Keratinocyte (primary cell): ENCODE measurements at regions not wholly inside any gene's neighbourhood (a gene's known extent, or its start where the extent isn't known, plus 50 kb on each side); places are given as distances from the start of the nearest gene placed in this dataset.

Source experiments
- DNase-seq: peaks from one replicate; pipeline ENCODE4 v3.0.0-alpha.2; 2011; ENCODE audit warnings: low read depth, missing footprints, low spot score
- FAIRE-seq: peaks from 2 replicates; lab custom pipeline; 2011; peaks lifted over from hg19 to GRCh38; lab: Jason Lieb, UNC
- H2AFZ ChIP-seq: 2 replicates; pipeline ENCODE4 v1.6.0; 2012; ENCODE audit warnings: low read length, control low read depth, inconsistent platforms; ENCODE audit not compliant: control insufficient read depth
- H3K27ac ChIP-seq: 2 replicates; pipeline ENCODE4 v1.5.1; 2011; ENCODE audit warnings: low read length; ENCODE audit not compliant: control insufficient read depth, insufficient read depth
- H3K27me3 ChIP-seq: 3 replicates; pipeline ENCODE4 v1.6.0; 2011; ENCODE audit warnings: low read length; ENCODE audit not compliant: control insufficient read depth, insufficient read depth; ENCODE audit errors: extremely low read depth
- H3K36me3 ChIP-seq, 2 experiments: 2 replicates in 1 of 2; 3 replicates in 1 of 2; pipeline ENCODE4 v1.5.1; 2011; ENCODE audit warnings: low read length in 2 of 2, mild to moderate bottlenecking in 1 of 2; ENCODE audit not compliant: control insufficient read depth in 2 of 2, insufficient read depth in 2 of 2; ENCODE audit errors: extremely low read depth in 1 of 2
- H3K4me1 ChIP-seq: 3 replicates; pipeline ENCODE4 v1.5.1; 2011; ENCODE audit warnings: low read length; ENCODE audit not compliant: control insufficient read depth, insufficient read depth; ENCODE audit errors: extremely low read depth
- H3K4me2 ChIP-seq: 3 replicates; pipeline ENCODE4 v1.6.0; 2011; ENCODE audit warnings: low read depth, low read length; ENCODE audit not compliant: control insufficient read depth, insufficient read depth; ENCODE audit errors: extremely low read depth
- H3K4me3 ChIP-seq, 3 experiments: fragments of 200-600 bp in 1 of 3; sonication (generic) in 1 of 3; 2 replicates in 2 of 3; 3 replicates in 1 of 3; pipeline ENCODE4 v1.5.1; 2011 to 2016; ENCODE audit warnings: low read length in 3 of 3, mild to moderate bottlenecking in 3 of 3, control low read depth in 2 of 3, inconsistent platforms in 1 of 3, low read depth in 1 of 3, mixed read lengths in 1 of 3, mixed run types in 1 of 3, moderate library complexity in 1 of 3; ENCODE audit not compliant: control insufficient read depth in 2 of 3, insufficient read depth in 2 of 3; ENCODE audit errors: extremely low read depth in 1 of 3
- H3K79me2 ChIP-seq: 2 replicates; pipeline ENCODE4 v1.6.0; 2012; ENCODE audit warnings: low read length; ENCODE audit not compliant: control insufficient read depth, insufficient read depth
- H3K9ac ChIP-seq: 3 replicates; pipeline ENCODE4 v1.6.0; 2011; ENCODE audit warnings: low read length; ENCODE audit not compliant: control insufficient read depth, insufficient read depth; ENCODE audit errors: extremely low read depth
- H3K9me1 ChIP-seq: 3 replicates; pipeline ENCODE4 v1.6.0; 2011; ENCODE audit warnings: low read length; ENCODE audit not compliant: control insufficient read depth, insufficient read depth; ENCODE audit errors: extremely low read depth
- H3K9me3 ChIP-seq: 2 replicates; pipeline ENCODE4 v1.5.1; 2012; ENCODE audit warnings: low read depth, low read length; ENCODE audit not compliant: control insufficient read depth
- H4K20me1 ChIP-seq: 3 replicates; pipeline ENCODE4 v1.6.0; 2011; ENCODE audit warnings: low read length; ENCODE audit not compliant: control insufficient read depth, insufficient read depth; ENCODE audit errors: extremely low read depth
- EZH2 ChIP-seq: IDR thresholded peaks from one replicate; pipeline ENCODE4 v1.6.1; 2012; ENCODE audit warnings: inconsistent platforms, mild to moderate bottlenecking, low read length, moderate library complexity
- dilution Hi-C: fragments of 300-500 bp; cut with MboI; formaldehyde crosslinking; loops from one replicate; pipeline ENCODE4 v1.7.0; 2020; ENCODE audit warnings: low sequenced_read_pairs; ENCODE audit not compliant: extremely low pct_ligation_motif_present
- TF ChIP-seq, protein P1 (sequence below), 3 experiments: IDR thresholded peaks in 1 of 3; conservative IDR thresholded peaks in 1 of 3; optimal IDR thresholded peaks in 1 of 3; 2 replicates in 2 of 3; 3 replicates in 1 of 3; pipeline versions ENCODE3 to v1.5.1; 2011; ENCODE audit warnings: low read length in 3 of 3, mild to moderate bottlenecking in 3 of 3, moderate library complexity in 2 of 3, control low read depth in 1 of 3, inconsistent platforms in 1 of 3; ENCODE audit not compliant: insufficient read depth in 2 of 3; ENCODE audit errors: extremely low read depth in 1 of 3

DNA sequence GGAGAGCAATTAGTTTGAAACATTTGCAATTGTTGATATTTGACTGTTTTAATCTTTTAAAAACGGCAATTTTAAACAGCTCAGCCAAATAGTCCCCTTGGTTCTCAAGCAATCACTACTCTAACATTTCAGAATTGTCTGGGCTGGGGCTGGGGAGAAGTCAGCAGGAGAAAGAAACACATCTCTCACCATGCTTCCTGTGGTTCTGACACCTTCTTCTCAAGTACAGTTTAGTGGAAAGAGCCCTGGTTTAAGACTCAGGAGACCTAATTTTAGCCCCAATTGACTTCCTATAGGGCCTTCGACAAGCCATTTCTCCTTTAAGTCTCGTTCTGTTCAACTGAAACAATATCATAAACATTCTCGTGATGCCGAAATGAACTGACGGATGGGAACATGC is 168.4 kb upstream of the CDYL start:
- dilution Hi-C loops, result no loop called here
- no peak overlapping the region for H3K27ac ChIP-seq
- no peak for TF ChIP-seq EZH2
- TF ChIP-seq, protein P1, sequence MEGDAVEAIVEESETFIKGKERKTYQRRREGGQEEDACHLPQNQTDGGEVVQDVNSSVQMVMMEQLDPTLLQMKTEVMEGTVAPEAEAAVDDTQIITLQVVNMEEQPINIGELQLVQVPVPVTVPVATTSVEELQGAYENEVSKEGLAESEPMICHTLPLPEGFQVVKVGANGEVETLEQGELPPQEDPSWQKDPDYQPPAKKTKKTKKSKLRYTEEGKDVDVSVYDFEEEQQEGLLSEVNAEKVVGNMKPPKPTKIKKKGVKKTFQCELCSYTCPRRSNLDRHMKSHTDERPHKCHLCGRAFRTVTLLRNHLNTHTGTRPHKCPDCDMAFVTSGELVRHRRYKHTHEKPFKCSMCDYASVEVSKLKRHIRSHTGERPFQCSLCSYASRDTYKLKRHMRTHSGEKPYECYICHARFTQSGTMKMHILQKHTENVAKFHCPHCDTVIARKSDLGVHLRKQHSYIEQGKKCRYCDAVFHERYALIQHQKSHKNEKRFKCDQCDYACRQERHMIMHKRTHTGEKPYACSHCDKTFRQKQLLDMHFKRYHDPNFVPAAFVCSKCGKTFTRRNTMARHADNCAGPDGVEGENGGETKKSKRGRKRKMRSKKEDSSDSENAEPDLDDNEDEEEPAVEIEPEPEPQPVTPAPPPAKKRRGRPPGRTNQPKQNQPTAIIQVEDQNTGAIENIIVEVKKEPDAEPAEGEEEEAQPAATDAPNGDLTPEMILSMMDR (optimal IDR thresholded peaks at IDR 0.05 in 1 of 3, IDR thresholded peaks at IDR 0.05 in 1 of 3, conservative IDR thresholded peaks at IDR 0.05 in 1 of 3; ENCODE audit: extremely low read depth in 1 of 3, insufficient read depth in 2 of 3, low read length in 3 of 3), result no peak
- FAIRE-seq (no peak), DNase-seq (no peak)
- no peaks in the 10 kb centered on the region for H3K36me3 ChIP-seq
- H3K4me3 ChIP-seq, result no peak overlapping the region
- H3K9me1 ChIP-seq, result no peaks in the 10 kb centered on the region
- H3K4me2 ChIP-seq, result no peak overlapping the region
- H3K4me1 ChIP-seq, result peaks cover 21% of the 10 kb centered on the region
- no peaks in the 10 kb centered on the region for H3K9me3 ChIP-seq
- no peak overlapping the region for H3K9ac ChIP-seq
- H2AFZ ChIP-seq, result no peak overlapping the region
- H4K20me1 ChIP-seq, result no peaks in the 10 kb centered on the region
- H3K79me2 ChIP-seq, result no peaks in the 10 kb centered on the region
- H3K27me3 ChIP-seq, result no peaks in the 10 kb centered on the region

DNA sequence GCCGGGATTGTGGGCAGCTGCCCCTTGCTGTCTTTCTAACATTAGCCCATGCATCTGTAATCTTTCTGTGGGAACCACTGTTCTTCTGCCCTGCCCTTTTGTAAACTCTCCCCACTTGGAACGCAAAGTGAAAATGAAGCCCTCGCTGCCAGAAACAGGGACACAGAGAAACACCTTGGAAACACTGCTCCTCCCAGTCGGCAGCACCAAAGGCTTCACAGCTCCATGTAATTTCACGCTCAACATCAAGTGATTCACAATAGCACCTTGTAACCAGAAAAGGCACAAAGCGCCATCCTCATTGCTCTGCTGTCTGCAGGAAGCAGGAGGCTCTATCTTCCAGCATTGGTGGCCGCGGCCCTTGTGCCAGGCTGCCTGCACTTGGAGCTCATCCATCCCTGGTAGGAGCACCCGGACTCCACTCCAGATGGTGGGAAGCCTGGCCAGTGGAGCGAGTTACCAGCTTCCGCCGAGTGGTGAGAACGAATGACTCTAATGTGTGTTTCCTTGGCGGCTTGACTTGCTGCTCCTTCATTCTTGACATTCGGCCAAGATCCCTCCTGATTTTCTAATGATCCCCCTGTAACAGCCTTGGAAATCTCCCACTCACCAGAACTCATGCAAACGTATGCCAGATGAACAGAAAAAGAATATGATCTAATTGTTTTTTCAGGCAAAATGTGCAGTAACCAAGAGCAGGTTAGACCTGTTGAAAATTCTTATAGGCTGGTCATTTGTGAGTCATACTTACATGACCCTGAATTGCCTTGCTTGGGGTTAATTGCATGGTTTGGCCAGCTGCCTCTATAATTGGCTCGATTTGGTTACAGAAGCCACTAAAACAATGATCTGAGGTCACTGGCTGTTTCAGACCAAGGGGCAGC is 169.1 kb upstream of the CDYL start:
- H3K4me1 ChIP-seq, result peaks cover 29% of the 10 kb centered on the region
- no peaks in the 10 kb centered on the region for H3K36me3 ChIP-seq
- H3K9ac ChIP-seq, result no peak overlapping the region
- no peaks in the 10 kb centered on the region for H3K9me3 ChIP-seq
- no peak overlapping the region for H3K27ac ChIP-seq
- no peak overlapping the region for H2AFZ ChIP-seq
- no peak overlapping the region for H3K4me2 ChIP-seq
- no peak overlapping the region for H3K4me3 ChIP-seq
- no peaks in the 10 kb centered on the region for H4K20me1 ChIP-seq
- no peaks in the 10 kb centered on the region for H3K9me1 ChIP-seq
- dilution Hi-C loops, result no loop called here
- no peaks in the 10 kb centered on the region for H3K79me2 ChIP-seq
- no peak for TF ChIP-seq EZH2
- TF ChIP-seq, protein P1 (optimal IDR thresholded peaks at IDR 0.05 in 1 of 3, IDR thresholded peaks at IDR 0.05 in 1 of 3, conservative IDR thresholded peaks at IDR 0.05 in 1 of 3; ENCODE audit: extremely low read depth in 1 of 3, insufficient read depth in 2 of 3, low read length in 3 of 3), result no peak
- no peak for FAIRE-seq
- no peak for DNase-seq
- H3K27me3 ChIP-seq, result no peaks in the 10 kb centered on the region
